ENCODE measurements at regions not wholly inside any gene's neighbourhood (a gene's known extent, or its start where the extent isn't known, plus 50 kb on each side); places are given as distances from the start of the nearest gene placed in this dataset.

- DNase-seq (ENCODE audit: low read depth): no peak
These were observed 229.2 kb downstream of the PTTG2 start for GRCh38 chr4:38189445-38189844.

GRCh38 chr4:38190717-38191178 is 230.6 kb downstream of the PTTG2 start:
- no peak for DNase-seq (ENCODE audit: low read depth)

- no peak for DNase-seq (ENCODE audit: low read depth)
These were observed 232.3 kb downstream of the PTTG2 start for GRCh38 chr4:38192516-38192915.

GRCh38 chr4:38193236-38193863 is 233.2 kb downstream of the PTTG2 start:
- no peak for DNase-seq (ENCODE audit: low read depth)

- DNase-seq (ENCODE audit: low read depth): no peak
These were observed 233.9 kb downstream of the PTTG2 start for GRCh38 chr4:38194047-38194602.

GRCh38 chr4:38195486-38195885 is 235.3 kb downstream of the PTTG2 start:
- DNase-seq (ENCODE audit: low read depth): no peak

- no peak for DNase-seq (ENCODE audit: low read depth)
These were observed 235.7 kb downstream of the PTTG2 start for GRCh38 chr4:38195911-38196310.

- no peak for DNase-seq (ENCODE audit: low read depth)
These were observed 242.0 kb downstream of the PTTG2 start for GRCh38 chr4:38202242-38202641.

GRCh38 chr4:38203609-38204008 is 243.4 kb downstream of the PTTG2 start:
- no peak for DNase-seq (ENCODE audit: low read depth)

- no peak for DNase-seq (ENCODE audit: low read depth)
These were observed 244.3 kb downstream of the PTTG2 start for GRCh38 chr4:38204339-38205035.

GRCh38 chr4:38205261-38205660 is 245.1 kb downstream of the PTTG2 start:
- no peak for DNase-seq (ENCODE audit: low read depth)

- DNase-seq (ENCODE audit: low read depth): no peak
These were observed 246.9 kb downstream of the PTTG2 start for GRCh38 chr4:38207110-38207457.

- no peak for DNase-seq (ENCODE audit: low read depth)
These were observed 249.5 kb downstream of the PTTG2 start for GRCh38 chr4:38209654-38210053.

- DNase-seq (ENCODE audit: low read depth): no peak
These were observed 250.4 kb downstream of the PTTG2 start for GRCh38 chr4:38210396-38211114.

GRCh38 chr4:38211885-38212284 is 251.7 kb downstream of the PTTG2 start:
- DNase-seq (ENCODE audit: low read depth): no peak

- no peak for DNase-seq (ENCODE audit: low read depth)
These were observed 253.0 kb downstream of the PTTG2 start for GRCh38 chr4:38213083-38213805.

- DNase-seq (ENCODE audit: low read depth): no peak
These were observed 262.7 kb downstream of the PTTG2 start for GRCh38 chr4:38222892-38223291.

- DNase-seq (ENCODE audit: low read depth): no peak
These were observed 263.1 kb downstream of the PTTG2 start for GRCh38 chr4:38223306-38223705.

- no peak for DNase-seq (ENCODE audit: low read depth)
These were observed 263.6 kb downstream of the PTTG2 start for GRCh38 chr4:38223782-38224236.

- no peak for DNase-seq (ENCODE audit: low read depth)
These were observed 264.7 kb downstream of the PTTG2 start for GRCh38 chr4:38224850-38225249.

GRCh38 chr4:38226170-38226569 is 266.0 kb downstream of the PTTG2 start:
- DNase-seq (ENCODE audit: low read depth): no peak

- no peak for DNase-seq (ENCODE audit: low read depth)
These were observed 270.1 kb downstream of the PTTG2 start for GRCh38 chr4:38230121-38230801.

Measured in stimulated activated CD8-positive, alpha-beta memory T cell treated with anti-CD3 and anti-CD28 coated beads, Interleukin-7, amount 100 ng/mL, for 24 hours (primary cell).